SK-MEL-5 (cell line): ENCODE measurements at regions not wholly inside any gene's neighbourhood (a gene's known extent, or its start where the extent isn't known, plus 50 kb on each side); places are given as distances from the start of the nearest gene placed in this dataset.
A peak's percentile ranks its signal among the peaks of the same experiment; 100 is the strongest.

Source experiments
- DNase-seq: peaks from one replicate; pipeline ENCODE4 v3.0.0-alpha.2; 2016; ENCODE audit warnings: low read depth, low spot score
- in situ Hi-C: cut with HindIII; loops from 2 replicates; pipeline ENCODE4 v1.10.0; 2016; ENCODE audit warnings: low sequenced_read_pairs, high pct_unique_total_duplicates, low pct_unique_long_range_greater_than_20kb

GRCh38 chr10:111835574-111835973 lies 348.0 kb downstream of the GPAM start:
- DNase-seq: no peak
- in situ Hi-C loops: no loop called here

GRCh38 chr10:111836064-111836463 lies 347.5 kb downstream of the GPAM start:
- DNase-seq: no peak

GRCh38 chr10:111836571-111836970 lies 347.0 kb downstream of the GPAM start:
- in situ Hi-C loops: no loop called here
- DNase-seq: peak; percentile 46

More at GRCh38 chr10:111836064-111836463, 347.5 kb downstream of the GPAM start:
- in situ Hi-C loops: no loop called here

GRCh38 chr10:111837086-111837485 lies 346.5 kb downstream of the GPAM start:
- in situ Hi-C loops: no loop called here
- DNase-seq: no peak

DNA sequence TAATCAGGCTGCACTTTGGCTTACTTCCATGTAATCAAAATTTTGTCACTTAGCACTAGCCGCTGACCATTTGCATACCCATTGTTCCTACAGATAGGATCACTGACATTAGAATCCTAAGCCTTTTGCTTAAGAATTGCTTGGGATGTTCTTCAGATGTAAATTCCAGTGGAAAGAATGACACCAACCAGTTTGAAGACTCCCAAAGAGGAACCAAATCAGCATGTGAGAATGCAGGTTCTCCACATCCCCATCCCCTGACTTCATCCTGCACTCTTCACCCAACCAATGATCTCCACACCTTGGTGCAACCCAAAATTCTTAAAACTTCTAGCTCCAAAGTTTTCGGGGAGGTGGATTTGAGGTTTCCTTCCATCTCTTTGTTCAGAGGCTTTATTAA lies 345.6 kb downstream of the GPAM start:
- no peak for DNase-seq
- in situ Hi-C loops: no loop called here

DNA sequence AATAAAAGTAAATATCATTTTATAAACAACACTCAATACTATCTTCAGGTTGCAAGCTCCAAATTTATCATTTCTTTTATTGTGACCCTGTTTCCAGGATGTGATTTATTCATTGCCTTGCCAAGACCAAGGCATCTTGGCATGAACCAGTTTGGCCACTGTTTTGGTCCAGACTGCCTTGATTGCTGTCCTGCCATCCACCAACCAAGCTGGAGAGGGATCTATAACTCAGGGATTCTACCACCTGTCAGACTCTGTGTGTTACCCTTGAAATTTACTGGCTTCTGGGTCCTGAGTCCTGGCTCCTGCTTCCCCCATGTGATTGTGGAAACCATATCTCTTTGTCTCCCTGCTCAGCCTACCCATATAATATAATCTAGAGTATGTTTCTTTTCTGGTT lies 343.0 kb downstream of the GPAM start:
- DNase-seq: no peak
- in situ Hi-C loops: no loop called here

DNA sequence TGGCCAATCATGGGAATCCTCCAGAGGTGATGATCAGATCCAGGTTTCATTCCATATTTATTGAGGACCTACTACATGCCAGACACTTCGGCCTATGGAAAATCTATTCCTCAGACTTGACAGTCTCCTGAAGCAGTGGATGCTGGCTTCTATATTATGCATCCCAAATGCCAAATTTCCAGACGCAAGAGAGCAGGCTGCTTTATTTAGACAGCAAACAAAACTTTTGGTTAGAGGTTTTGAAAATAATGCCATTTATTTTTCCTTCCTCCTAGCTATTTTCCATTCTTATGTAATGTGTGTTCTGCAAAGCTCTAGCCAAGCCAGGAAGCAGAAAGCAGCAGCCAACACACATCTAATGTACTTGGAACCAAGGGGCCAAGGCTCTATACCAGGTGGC lies 330.8 kb downstream of the GPAM start:
- in situ Hi-C loops: no loop called here
- DNase-seq: no peak

DNA sequence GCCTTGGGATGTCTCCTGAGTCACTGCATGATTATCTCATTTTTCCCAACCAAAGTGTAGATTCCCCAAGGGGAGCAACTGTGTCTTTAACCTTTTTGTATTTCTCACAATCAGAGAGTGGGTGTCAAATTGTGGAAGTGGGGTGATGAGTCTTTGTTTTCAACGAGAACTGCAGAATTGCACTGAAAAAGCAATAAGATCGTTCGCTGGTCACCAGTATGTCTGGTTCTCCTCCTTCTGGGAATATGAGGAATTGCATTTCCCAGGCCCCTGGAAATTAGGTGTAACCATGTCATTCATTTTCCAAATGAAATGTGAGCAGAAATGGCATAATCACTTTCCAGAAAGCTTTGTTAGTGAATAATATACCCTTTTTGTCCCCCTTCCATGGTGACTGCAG lies 326.9 kb downstream of the GPAM start:
- in situ Hi-C loops: no loop called here
- DNase-seq: peak; percentile 56

DNA sequence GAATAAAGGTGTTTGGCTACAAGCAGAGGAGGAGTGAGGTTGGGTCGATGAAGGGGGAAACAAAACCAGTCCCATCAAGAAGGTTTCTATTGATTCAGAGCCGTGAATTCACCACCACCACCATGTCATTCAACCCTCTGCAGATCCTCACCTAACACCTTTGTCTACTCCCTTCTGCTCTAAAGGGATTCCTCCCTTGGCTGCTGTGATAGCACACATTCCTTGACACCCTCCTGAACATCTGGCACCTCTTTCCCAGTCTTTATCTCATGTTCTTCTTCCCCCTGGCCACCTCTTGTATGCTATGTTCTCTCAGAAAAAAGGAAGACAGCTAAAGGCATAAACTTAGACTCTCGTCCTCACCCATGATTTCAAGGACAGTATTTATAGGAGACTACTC lies 318.0 kb downstream of the GPAM start:
- in situ Hi-C loops: no loop called here
- no peak for DNase-seq

GRCh38 chr10:111871458-111871857 lies 312.1 kb downstream of the GPAM start:
- no peak for DNase-seq
- in situ Hi-C loops: no loop called here

GRCh38 chr10:111872591-111872990 lies 311.0 kb downstream of the GPAM start:
- in situ Hi-C loops: no loop called here
- DNase-seq: no peak

- in situ Hi-C loops: no loop called here
- no peak for DNase-seq
Measured at GRCh38 chr10:111873041-111873440, 310.5 kb downstream of the GPAM start.

GRCh38 chr10:111873621-111874135 lies 309.9 kb downstream of the GPAM start:
- in situ Hi-C loops: no loop called here
- DNase-seq: no peak

DNA sequence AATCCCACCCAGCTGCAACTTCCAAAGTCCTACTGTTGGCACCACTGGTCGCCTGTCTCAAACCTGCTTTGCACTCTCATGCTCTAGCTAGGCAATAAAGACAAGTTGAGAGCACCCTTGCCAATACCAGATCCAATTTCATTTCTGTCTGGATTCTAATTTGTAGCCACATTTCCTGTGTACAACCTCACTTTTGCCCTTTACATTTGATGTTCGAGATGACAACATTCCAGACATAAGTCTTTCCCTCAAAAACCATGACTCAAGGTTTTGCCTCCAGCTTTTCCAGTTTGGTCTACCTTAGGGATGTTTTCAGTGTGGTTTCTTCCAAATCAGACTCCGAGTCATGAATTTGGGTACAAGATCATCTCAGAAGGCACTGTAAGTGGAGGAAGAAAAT lies 309.0 kb downstream of the GPAM start:
- in situ Hi-C loops: no loop called here
- DNase-seq: no peak

- no peak for DNase-seq
- in situ Hi-C loops: no loop called here
Measured at GRCh38 chr10:111875725-111876124, 307.8 kb downstream of the GPAM start.

DNA sequence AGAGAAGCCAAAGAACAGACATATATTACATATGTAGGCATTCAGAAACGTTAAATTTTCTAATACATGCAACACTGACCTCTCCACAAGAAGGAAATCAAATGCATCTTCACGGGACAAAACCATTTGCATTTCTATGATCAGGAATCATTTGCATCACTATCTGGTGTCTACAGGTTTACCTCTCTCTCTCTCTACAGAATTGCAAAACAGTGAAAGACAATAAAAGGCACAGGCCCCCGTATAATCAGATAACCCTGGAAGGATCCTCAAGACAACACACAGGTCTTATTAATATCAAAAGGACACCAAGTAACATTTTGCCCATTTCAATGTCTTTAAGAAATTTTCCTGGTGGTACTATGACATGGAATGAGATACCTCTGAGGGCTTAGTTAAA lies 306.3 kb downstream of the GPAM start:
- DNase-seq: no peak
- in situ Hi-C loops: no loop called here

GRCh38 chr10:111879969-111880368 lies 303.6 kb downstream of the GPAM start:
- no peak for DNase-seq
- in situ Hi-C loops: no loop called here

DNA sequence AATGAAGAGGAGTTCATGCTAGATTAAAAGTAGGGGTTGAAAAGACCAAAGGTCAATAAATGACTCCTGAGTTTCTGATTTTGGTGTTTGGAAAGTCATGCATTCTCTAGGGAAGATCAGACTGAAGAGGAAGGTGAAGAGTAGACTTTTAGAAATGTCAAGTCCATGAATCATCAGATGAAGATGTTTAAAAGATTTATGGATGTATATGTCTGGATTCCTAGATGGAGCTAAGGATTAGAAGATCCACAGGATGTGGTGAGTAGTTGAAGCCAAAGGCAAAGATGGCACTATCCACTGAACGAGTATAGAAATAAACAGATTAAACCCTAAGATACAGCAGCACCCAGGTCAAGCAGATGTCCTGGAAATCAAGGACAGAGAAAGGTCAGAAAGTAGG lies 298.5 kb downstream of the GPAM start:
- no peak for DNase-seq
- in situ Hi-C loops: no loop called here

GRCh38 chr10:111885919-111886318 lies 297.6 kb downstream of the GPAM start:
- in situ Hi-C loops: no loop called here
- no peak for DNase-seq

DNA sequence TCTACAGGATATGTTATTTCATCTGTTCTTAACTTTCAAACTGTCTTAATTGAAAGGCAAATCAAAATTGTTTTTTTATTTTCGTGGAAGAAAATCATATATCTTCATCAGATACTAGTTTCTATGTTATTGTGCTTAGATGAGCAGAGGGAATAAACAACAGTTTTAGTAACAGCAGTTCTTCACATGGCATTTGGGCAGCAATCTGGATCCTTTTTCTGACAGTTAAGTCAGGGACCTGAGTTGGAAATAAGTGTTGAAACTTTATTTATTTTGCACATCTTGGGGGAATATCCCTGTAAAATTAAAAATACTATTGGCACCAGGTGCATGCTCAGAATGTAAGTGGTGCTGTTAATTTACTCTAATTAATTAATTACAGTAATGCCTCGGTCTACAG lies 296.3 kb downstream of the GPAM start:
- in situ Hi-C loops: no loop called here
- no peak for DNase-seq
